Thoracic aorta (tissue), 2 donors: ENCODE measurements at regions not wholly inside any gene's neighbourhood (a gene's known extent, or its start where the extent isn't known, plus 50 kb on each side); places are given as distances from the start of the nearest gene placed in this dataset.

ENCODE experiments used
- ATAC-seq: fragments of 150-250 bp; one replicate; pipeline ENCODE4 v1.8.0; 2017; ENCODE audit warnings: low read depth; ENCODE audit not compliant: insufficient number of reproducible peaks, low FRiP score
- DNase-seq: peaks from one replicate; pipeline ENCODE4 v3.0.0-alpha.2; 2020; ENCODE audit warnings: low spot score
- H3K27ac ChIP-seq, 2 donors: fragments of 200-600 bp; sonication (generic); 1 replicate in 1 of 2; 2 replicates in 1 of 2; pipeline ENCODE4 v1.5.1; 2016; ENCODE audit warnings: mild to moderate bottlenecking in 2 of 2, moderate library complexity in 2 of 2
- H3K27me3 ChIP-seq: fragments of 200-600 bp; sonication (generic); replicated peaks from 2 replicates; pipeline ENCODE4 v1.6.0; 2016; ENCODE audit warnings: mild to moderate bottlenecking; ENCODE audit not compliant: insufficient read depth
- H3K36me3 ChIP-seq: fragments of 200-600 bp; sonication (generic); one replicate; pipeline ENCODE4 v1.5.1; 2016
- H3K4me1 ChIP-seq, 2 donors: fragments of 200-600 bp; sonication (generic); 1 replicate in 1 of 2; 2 replicates in 1 of 2; pipeline versions ENCODE4 v1.5.1 to v1.6.0; 2016; ENCODE audit warnings: low read depth in 2 of 2, mild to moderate bottlenecking in 1 of 2; ENCODE audit not compliant: control insufficient read depth in 1 of 2
- H3K4me3 ChIP-seq: fragments of 200-600 bp; sonication (generic); 2 replicates; pipeline ENCODE4 v1.5.1; 2016; ENCODE audit warnings: mild to moderate bottlenecking
- H3K9me3 ChIP-seq: fragments of 200-600 bp; sonication (generic); 2 replicates; pipeline ENCODE4 v1.5.1; 2016
- CTCF ChIP-seq: fragments of 200-600 bp; sonication (generic); IDR thresholded peaks from one replicate; pipeline ENCODE4 v1.5.1; 2019; ENCODE audit warnings: antibody characterized with exemption

DNA sequence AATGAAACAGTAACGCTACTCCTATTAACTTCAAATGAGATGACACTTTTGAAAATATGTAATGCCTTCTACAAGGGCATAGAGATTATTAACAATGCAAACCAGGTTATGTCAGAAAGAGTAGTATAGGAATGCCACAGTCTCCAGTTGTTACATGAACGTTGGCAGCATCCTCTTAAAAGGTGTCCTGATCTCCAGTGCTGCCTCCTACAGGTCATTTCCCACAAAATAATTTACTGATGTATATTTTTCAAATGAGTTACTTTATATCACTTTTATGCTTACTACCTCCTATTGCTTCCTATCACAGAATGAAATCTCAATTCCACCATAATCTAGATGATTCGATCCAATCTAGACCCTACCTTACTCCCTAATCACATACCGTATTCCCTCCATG, 195.2 kb upstream of the EPHA5 start:
- Histone ChIP-seq H3K9me3 (no peaks in the 10 kb centered on the region), H3K27me3 (no peaks in the 10 kb centered on the region), H3K4me3 (no peak overlapping the region), H3K36me3 (no peaks in the 10 kb centered on the region), H3K4me1 (no peaks in the 10 kb centered on the region), H3K27ac (no peak overlapping the region)
- no peak for TF ChIP-seq CTCF
- ATAC-seq (no peak), DNase-seq (no peak)

DNA sequence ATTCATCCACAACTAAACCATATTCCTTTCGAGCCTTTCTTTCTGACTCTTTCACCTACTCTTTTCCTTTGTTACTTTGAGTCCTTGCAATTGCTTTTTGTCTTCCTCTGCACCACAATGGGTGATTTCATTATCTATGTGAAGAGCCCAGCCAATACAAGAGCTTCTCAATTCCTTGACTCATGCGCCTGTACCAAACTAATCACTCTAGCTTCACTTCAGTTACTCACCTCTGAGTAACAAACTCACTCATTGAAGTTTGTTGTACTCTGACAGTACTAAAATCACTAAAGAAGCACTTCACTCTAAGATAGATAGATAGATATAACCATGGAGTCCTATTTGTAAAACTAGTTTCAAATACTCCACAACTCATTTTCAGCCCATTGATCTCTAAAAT, 191.7 kb upstream of the EPHA5 start:
- H3K4me1 ChIP-seq, result no peaks in the 10 kb centered on the region
- H3K9me3 ChIP-seq, result no peaks in the 10 kb centered on the region
- ATAC-seq (no peak), DNase-seq (no peak)
- no peak overlapping the region for H3K4me3 ChIP-seq
- no peaks in the 10 kb centered on the region for H3K36me3 ChIP-seq
- H3K27me3 ChIP-seq, result no peaks in the 10 kb centered on the region
- no peak for TF ChIP-seq CTCF
- H3K27ac ChIP-seq, result no peak overlapping the region

GRCh38 chr4:65845199-65845773, 175.0 kb upstream of the EPHA5 start:
- ATAC-seq (no peak), DNase-seq (no peak)
- H3K36me3 ChIP-seq, result no peaks in the 10 kb centered on the region
- H3K27ac ChIP-seq, result no peak overlapping the region
- no peaks in the 10 kb centered on the region for H3K27me3 ChIP-seq
- no peaks in the 10 kb centered on the region for H3K9me3 ChIP-seq
- no peak for TF ChIP-seq CTCF
- no peak overlapping the region for H3K4me3 ChIP-seq
- H3K4me1 ChIP-seq, result no peaks in the 10 kb centered on the region

DNA sequence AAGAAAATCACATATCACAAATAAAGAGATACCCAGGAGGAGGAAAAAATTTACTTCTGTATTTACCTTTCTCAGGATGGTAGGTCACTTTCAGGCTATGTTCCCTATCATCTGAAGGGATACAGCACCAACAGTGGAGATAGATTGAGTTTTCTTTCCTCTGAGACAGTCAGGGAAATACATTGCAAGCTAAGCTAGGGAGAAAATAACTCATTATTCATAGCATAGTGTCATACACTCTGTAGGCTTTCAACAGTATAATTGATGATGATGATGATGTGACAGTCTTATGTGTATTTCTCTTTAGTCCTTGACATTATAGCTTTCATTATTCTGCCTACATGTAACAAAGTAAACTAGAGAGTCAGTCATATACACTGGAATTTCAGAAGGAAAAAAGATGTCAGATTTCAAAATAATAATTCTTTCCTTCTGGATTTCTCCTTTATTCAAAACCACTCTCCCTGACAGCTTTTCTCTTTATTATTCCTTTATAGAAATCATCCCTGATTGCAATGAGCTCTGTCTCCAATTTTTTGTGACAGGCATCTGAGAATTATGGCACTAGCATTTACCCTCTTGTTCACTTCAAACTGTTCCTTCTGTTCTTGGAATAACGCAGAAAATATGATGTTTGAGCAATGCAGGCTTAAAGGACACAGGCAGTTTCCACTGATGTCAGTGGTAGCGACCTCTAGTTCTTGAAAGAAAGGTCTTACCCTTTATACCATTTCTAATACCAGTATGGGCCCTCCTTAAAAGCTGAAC, 169.1 kb upstream of the EPHA5 start:
- no peaks in the 10 kb centered on the region for H3K4me1 ChIP-seq
- no peaks in the 10 kb centered on the region for H3K9me3 ChIP-seq
- no peak for ATAC-seq
- H3K27ac ChIP-seq, result no peak overlapping the region
- no peak overlapping the region for H3K4me3 ChIP-seq
- no peaks in the 10 kb centered on the region for H3K36me3 ChIP-seq
- no peak for TF ChIP-seq CTCF
- DNase-seq, result no peak
- no peaks in the 10 kb centered on the region for H3K27me3 ChIP-seq

- DNase-seq (no peak), ATAC-seq (no peak)
- no peaks in the 10 kb centered on the region for H3K9me3 ChIP-seq
- H3K4me3 ChIP-seq, result no peak overlapping the region
- no peak overlapping the region for H3K27ac ChIP-seq
- H3K4me1 ChIP-seq, result no peaks in the 10 kb centered on the region
- H3K27me3 ChIP-seq, result no peaks in the 10 kb centered on the region
- TF ChIP-seq CTCF, result no peak
- no peaks in the 10 kb centered on the region for H3K36me3 ChIP-seq
These were observed 164.4 kb upstream of the EPHA5 start for GRCh38 chr4:65834707-65835106.
